ENCODE measurements at regions not wholly inside any gene's neighbourhood (a gene's known extent, or its start where the extent isn't known, plus 50 kb on each side); places are given as distances from the start of the nearest gene placed in this dataset.
"Not testable (repeated sequence)": the region's sequence is repeated elsewhere in the genome, so short reads cannot be mapped to it uniquely, and the experiment has no call there.

- TF ChIP-seq POLR2A (IDR thresholded peaks at IDR 0.05) = not testable (repeated sequence)
- TF ChIP-seq, protein P1, sequence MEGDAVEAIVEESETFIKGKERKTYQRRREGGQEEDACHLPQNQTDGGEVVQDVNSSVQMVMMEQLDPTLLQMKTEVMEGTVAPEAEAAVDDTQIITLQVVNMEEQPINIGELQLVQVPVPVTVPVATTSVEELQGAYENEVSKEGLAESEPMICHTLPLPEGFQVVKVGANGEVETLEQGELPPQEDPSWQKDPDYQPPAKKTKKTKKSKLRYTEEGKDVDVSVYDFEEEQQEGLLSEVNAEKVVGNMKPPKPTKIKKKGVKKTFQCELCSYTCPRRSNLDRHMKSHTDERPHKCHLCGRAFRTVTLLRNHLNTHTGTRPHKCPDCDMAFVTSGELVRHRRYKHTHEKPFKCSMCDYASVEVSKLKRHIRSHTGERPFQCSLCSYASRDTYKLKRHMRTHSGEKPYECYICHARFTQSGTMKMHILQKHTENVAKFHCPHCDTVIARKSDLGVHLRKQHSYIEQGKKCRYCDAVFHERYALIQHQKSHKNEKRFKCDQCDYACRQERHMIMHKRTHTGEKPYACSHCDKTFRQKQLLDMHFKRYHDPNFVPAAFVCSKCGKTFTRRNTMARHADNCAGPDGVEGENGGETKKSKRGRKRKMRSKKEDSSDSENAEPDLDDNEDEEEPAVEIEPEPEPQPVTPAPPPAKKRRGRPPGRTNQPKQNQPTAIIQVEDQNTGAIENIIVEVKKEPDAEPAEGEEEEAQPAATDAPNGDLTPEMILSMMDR (IDR thresholded peaks at IDR 0.05) = not testable (repeated sequence)
Measured at GRCh38 chr3:94648270-94649180, 585.7 kb downstream of the NSUN3 start.
